Loucy (cell line): ENCODE measurements at regions not wholly inside any gene's neighbourhood (a gene's known extent, or its start where the extent isn't known, plus 50 kb on each side); places are given as distances from the start of the nearest gene placed in this dataset.

Experiments
- EZH2phosphoT487 ChIP-seq: fragments of 200-600 bp; IDR thresholded peaks from 2 replicates; pipeline ENCODE4 v1.6.1; 2018; ENCODE audit warnings: antibody characterized with exemption, mild to moderate bottlenecking, moderate library complexity, borderline replicate concordance
- TF ChIP-seq, protein P1 (sequence below): fragments of 200-600 bp; sonication (generic); conservative IDR thresholded peaks from 2 replicates; pipeline ENCODE4 v1.5.1; 2014; ENCODE audit warnings: mild to moderate bottlenecking, antibody characterized with exemption, low read length

DNA sequence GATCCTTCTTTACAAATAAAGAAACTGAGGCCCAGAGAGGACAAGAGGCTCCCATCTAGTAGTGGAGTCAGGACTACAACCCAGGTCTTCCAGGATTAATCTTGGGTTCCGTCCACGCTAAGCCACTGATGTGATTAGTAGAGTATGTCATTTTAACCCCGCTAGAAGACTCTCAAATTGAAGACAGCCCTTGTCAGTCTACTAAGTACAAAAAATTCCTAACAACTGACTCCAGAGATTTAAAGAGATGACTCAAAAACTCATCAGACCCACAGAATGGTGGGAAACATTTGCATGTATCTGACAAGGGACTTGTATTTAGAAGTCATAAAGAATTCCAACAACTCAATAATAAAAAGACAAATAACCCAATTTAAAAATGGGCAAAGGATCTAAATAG is 145.3 kb downstream of the CNTN3 start:
- TF ChIP-seq, protein P1, sequence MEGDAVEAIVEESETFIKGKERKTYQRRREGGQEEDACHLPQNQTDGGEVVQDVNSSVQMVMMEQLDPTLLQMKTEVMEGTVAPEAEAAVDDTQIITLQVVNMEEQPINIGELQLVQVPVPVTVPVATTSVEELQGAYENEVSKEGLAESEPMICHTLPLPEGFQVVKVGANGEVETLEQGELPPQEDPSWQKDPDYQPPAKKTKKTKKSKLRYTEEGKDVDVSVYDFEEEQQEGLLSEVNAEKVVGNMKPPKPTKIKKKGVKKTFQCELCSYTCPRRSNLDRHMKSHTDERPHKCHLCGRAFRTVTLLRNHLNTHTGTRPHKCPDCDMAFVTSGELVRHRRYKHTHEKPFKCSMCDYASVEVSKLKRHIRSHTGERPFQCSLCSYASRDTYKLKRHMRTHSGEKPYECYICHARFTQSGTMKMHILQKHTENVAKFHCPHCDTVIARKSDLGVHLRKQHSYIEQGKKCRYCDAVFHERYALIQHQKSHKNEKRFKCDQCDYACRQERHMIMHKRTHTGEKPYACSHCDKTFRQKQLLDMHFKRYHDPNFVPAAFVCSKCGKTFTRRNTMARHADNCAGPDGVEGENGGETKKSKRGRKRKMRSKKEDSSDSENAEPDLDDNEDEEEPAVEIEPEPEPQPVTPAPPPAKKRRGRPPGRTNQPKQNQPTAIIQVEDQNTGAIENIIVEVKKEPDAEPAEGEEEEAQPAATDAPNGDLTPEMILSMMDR, result no peak
- TF ChIP-seq EZH2phosphoT487, result no peak
